ENCODE measurements at regions not wholly inside any gene's neighbourhood (a gene's known extent, or its start where the extent isn't known, plus 50 kb on each side); places are given as distances from the start of the nearest gene placed in this dataset.

GRCh38 chr13:50609011-50609410, 234.5 kb downstream of the DLEU7 start:
- DNase-seq (no peak), ATAC-seq (ENCODE audit: low read depth) (no peak)
- POLR2A ChIA-PET (ENCODE audit: unreplicated experiment), result no interaction called here
- H3K9me1 ChIP-seq (ENCODE audit: insufficient read depth, low read length), result no peaks in the 10 kb centered on the region
- H3K4ac ChIP-seq (ENCODE audit: low read depth, low read length), result no peak overlapping the region
- H3K36me3 ChIP-seq (ENCODE audit: control insufficient read depth, insufficient read depth, low read length), result no peaks in the 10 kb centered on the region
- dilution Hi-C loops (cut with HindIII; ENCODE audit: low sequenced_read_pairs, unreplicated experiment), result no loop called here
- H4K5ac ChIP-seq (ENCODE audit: low read depth, low read length), result no peak overlapping the region
- CTCF ChIA-PET, result no interaction called here
- in situ Hi-C loops (cut with MboI; ENCODE audit: low sequenced_read_pairs), result no loop called here
- H2BK20ac ChIP-seq (ENCODE audit: low read depth, low read length), result no peak overlapping the region
- TF ChIP-seq FOS (IDR thresholded peaks at IDR 0.05; ENCODE audit: low read depth, low read length) (no peak), MXI1 (IDR thresholded peaks at IDR 0.05; ENCODE audit: borderline replicate concordance, low read depth, low read length) (no peak), CTCF (conservative IDR thresholded peaks at IDR 0.05; ENCODE audit: low read depth, low read length) (no peak), RFX5 (IDR thresholded peaks at IDR 0.05; ENCODE audit: low read depth, low read length) (no peak), MAFK (IDR thresholded peaks at IDR 0.05; ENCODE audit: low read depth, low read length) (no peak), NFE2L2 (IDR thresholded peaks at IDR 0.05; ENCODE audit: low read depth, low read length) (no peak), SMC3 (IDR thresholded peaks at IDR 0.05; ENCODE audit: low read depth, low read length) (no peak)
- no peaks in the 10 kb centered on the region for H4K20me1 ChIP-seq (ENCODE audit: insufficient read depth, low read length)
- H2BK15ac ChIP-seq (ENCODE audit: low read depth, low read length), result no peak overlapping the region
- no peak overlapping the region for H2AK9ac ChIP-seq (replicated peaks; ENCODE audit: low read depth, low read length, poor library complexity)
- no peak overlapping the region for H3K27ac ChIP-seq (ENCODE audit: insufficient read depth, low read length)
- no peak overlapping the region for H3K56ac ChIP-seq (ENCODE audit: extremely low read depth, insufficient read depth, low read length)
- no peak overlapping the region for H4K8ac ChIP-seq (ENCODE audit: low read depth in 2 of 2, low read length in 2 of 2)
- no peak overlapping the region for H3K4me2 ChIP-seq (ENCODE audit: low read depth, low read length)
- H2BK120ac ChIP-seq (ENCODE audit: low read depth, low read length), result no peak overlapping the region
- H3K27me3 ChIP-seq (ENCODE audit: control insufficient read depth, insufficient read depth, low read length), result peaks cover 44% of the 10 kb centered on the region
- no peak overlapping the region for H3K4me3 ChIP-seq (ENCODE audit: insufficient read depth, low read depth, low read length)
- no TSS peak for BruUV-seq (replicated peaks)
- H4K91ac ChIP-seq (ENCODE audit: insufficient read depth, low read depth, low read length), result no peak overlapping the region
- H2AFZ ChIP-seq (replicated peaks; ENCODE audit: low read length, poor library complexity), result no peak overlapping the region
- no peak overlapping the region for H3K14ac ChIP-seq (replicated peaks; ENCODE audit: low read depth, low read length)
- H3K18ac ChIP-seq (ENCODE audit: low read depth, low read length), result no peak overlapping the region
- 38% methylated on average over 2 of the region's 3 CpGs; no CpG with 5 or more reads in 1 of the 2 experiments for WGBS, 2 experiments (ENCODE audit: extremely low coverage in 2 of 2, insufficient read length in 1 of 2)
- no peak overlapping the region for H2AK5ac ChIP-seq (ENCODE audit: low read depth, low read length)
- H2BK5ac ChIP-seq (ENCODE audit: low read depth, low read length, poor library complexity, severe bottlenecking), result no peak overlapping the region
- H3K9ac ChIP-seq (ENCODE audit: low read depth, low read length), result no peak overlapping the region
- H3K9me3 ChIP-seq (ENCODE audit: control insufficient read depth, insufficient read depth, low read length), result peaks cover 2% of the 10 kb centered on the region
- H3K4me1 ChIP-seq (ENCODE audit: control insufficient read depth, insufficient read depth, low read length), result no peaks in the 10 kb centered on the region
- intact Hi-C loops (cut with micrococcal nuclease), result no loop called here
- H3K23ac ChIP-seq (ENCODE audit: low read depth, low read length), result no peak overlapping the region
- no peaks in the 10 kb centered on the region for H3K79me1 ChIP-seq (ENCODE audit: low read depth in 1 of 2, low read length in 2 of 2)
